Testis (tissue), 2 donors: ENCODE measurements at regions not wholly inside any gene's neighbourhood (a gene's known extent, or its start where the extent isn't known, plus 50 kb on each side); places are given as distances from the start of the nearest gene placed in this dataset.
"Not testable (repeated sequence)": the region's sequence is repeated elsewhere in the genome, so short reads cannot be mapped to it uniquely, and the experiment has no call there.

Experiments
- DNase-seq: peaks from one replicate; pipeline ENCODE4 v3.0.0-alpha.2; 2019
- H3K27ac ChIP-seq, 2 donors: fragments of 200-600 bp; sonication (generic); one replicate each; pipeline ENCODE4 v1.5.1; 2019
- H3K27me3 ChIP-seq: fragments of 200-600 bp; sonication (generic); one replicate; pipeline ENCODE4 v1.5.1; 2019
- H3K36me3 ChIP-seq: fragments of 200-600 bp; sonication (generic); one replicate; pipeline ENCODE4 v1.5.1; 2017; ENCODE audit warnings: low read depth; ENCODE audit errors: missing control alignments
- H3K4me1 ChIP-seq: fragments of 200-600 bp; sonication (generic); one replicate; pipeline ENCODE4 v1.5.1; 2019
- H3K4me3 ChIP-seq, 2 donors: fragments of 200-600 bp; sonication (generic); one replicate each; pipeline ENCODE4 v1.5.1; 2017 to 2019
- H3K9me3 ChIP-seq: fragments of 200-600 bp; sonication (generic); one replicate; pipeline ENCODE4 v1.5.1; 2017
- CTCF ChIP-seq, 3 experiments: fragments of 450-650 bp in 2 of 3; fragments of 200-600 bp in 1 of 3; sonication (generic) in 1 of 3; IDR thresholded peaks; one replicate each; pipeline ENCODE4 v1.5.1; 2016 to 2019; ENCODE audit warnings: antibody characterized with exemption in 3 of 3, mild to moderate bottlenecking in 2 of 3, moderate library complexity in 1 of 3
- POLR2A ChIP-seq: fragments of 450-650 bp; IDR thresholded peaks from one replicate; pipeline ENCODE4 v1.6.1; 2017; ENCODE audit warnings: antibody characterized with exemption, mild to moderate bottlenecking, moderate library complexity
- WGBS, 2 donors: methylation state at CpG; one replicate each; pipeline ENCODE4 v1.1.5; 2018; 5-methylcytosine and 5-hydroxymethylcytosine counted together
- intact Hi-C: fragments of 100-400 bp; cut with DNase I; formaldehyde crosslinking; loops from one replicate; pipeline ENCODE4 v1.15.1; 2023; ENCODE audit warnings: low total_unique reads

DNA sequence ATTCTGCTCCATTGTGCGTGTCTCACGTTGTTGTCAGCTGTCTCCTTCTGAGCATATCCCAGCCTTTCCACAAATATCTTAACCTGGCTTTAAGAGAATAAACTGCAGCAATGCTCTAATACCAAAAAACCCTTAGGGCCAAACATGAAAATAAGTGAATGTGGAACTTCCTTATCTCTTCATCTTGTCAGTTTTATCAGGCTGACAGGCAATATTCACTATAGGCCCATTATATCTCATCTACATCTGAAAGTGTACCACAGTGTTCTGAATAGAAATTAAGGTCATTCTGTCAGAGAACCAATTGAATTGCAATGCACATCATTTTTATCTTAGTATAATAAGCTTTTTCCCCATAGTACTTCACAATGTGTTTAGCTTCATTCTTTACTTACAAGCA, 933.1 kb upstream of the FBXO33 start:
- Histone ChIP-seq H3K36me3 (no peaks in the 10 kb centered on the region), H3K4me3 (no peak overlapping the region), H3K27ac (no peak overlapping the region), H3K9me3 (no peaks in the 10 kb centered on the region), H3K4me1 (no peaks in the 10 kb centered on the region), H3K27me3 (no peaks in the 10 kb centered on the region)
- DNase-seq: no peak
- TF ChIP-seq CTCF (IDR thresholded peaks at IDR 0.05) (no peak), POLR2A (no peak)
- WGBS, 2 donors: 78 to 88% methylated on average over 2 of the region's 2 CpGs
- intact Hi-C loops: no loop called here

DNA sequence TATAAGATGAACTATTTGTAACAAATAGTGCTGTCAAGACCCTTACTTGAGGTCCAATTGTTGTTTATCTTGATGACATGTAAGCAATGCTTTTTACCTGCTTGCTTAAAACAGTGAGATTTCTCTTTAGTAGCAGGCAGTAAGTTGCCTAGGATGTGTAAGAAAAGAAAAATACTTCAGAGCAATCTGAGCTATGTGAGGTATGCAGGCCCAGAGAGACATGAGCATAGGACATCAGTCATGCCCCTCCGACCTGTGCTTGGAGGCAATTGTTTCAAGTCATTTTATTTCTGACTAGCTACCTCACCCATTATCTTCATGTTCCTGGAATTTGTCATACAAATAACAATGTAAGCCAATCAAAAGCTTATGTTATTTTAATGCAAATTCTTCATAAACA, 930.6 kb upstream of the FBXO33 start:
- intact Hi-C loops: no loop called here
- no peaks in the 10 kb centered on the region for H3K9me3 ChIP-seq
- H3K36me3 ChIP-seq: no peaks in the 10 kb centered on the region
- no peaks in the 10 kb centered on the region for H3K4me1 ChIP-seq
- TF ChIP-seq CTCF (IDR thresholded peaks at IDR 0.05) (no peak), POLR2A (no peak)
- H3K27ac ChIP-seq: no peak overlapping the region
- no peaks in the 10 kb centered on the region for H3K27me3 ChIP-seq
- no peak for DNase-seq
- no peak overlapping the region for H3K4me3 ChIP-seq
- 42 to 62% methylated on average over 1 of the region's 1 CpG for WGBS, 2 donors

DNA sequence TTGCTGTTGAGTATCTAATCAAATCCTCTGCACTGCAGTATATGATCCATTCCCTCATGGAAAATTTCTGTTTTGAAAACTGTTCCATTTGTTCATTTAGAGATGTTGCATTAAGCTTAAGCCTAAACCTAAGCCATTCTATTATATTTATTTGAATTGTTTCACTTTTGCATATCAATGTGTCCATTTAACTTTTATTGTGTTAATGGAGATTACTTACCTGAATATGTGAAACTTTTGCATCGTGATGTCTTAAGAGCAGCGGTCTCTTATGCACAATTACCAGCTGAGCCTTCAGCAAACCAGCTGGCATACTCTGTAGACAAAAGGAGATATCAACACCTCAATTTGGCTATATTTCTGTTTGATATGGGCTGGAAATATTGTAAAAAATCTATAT, 922.5 kb upstream of the FBXO33 start:
- WGBS, 2 donors: 76 to 80% methylated on average over 2 of the region's 2 CpGs

GRCh38 chr14:40348104-40348503, 915.9 kb upstream of the FBXO33 start:
- DNase-seq, intact Hi-C loops, H3K36me3 ChIP-seq, H3K9me3 ChIP-seq, H3K27me3 ChIP-seq, H3K27ac ChIP-seq, H3K4me1 ChIP-seq: not testable (repeated sequence)
- peak overlapping the region; percentile 7 to 21 for H3K4me3 ChIP-seq
- 77 to 86% methylated on average over 15 to 27 of the region's 27 CpGs for WGBS, 2 donors

More for the DNA sequence above, 922.5 kb upstream of the FBXO33 start:
- Histone ChIP-seq H3K4me3 (no peak overlapping the region), H3K27me3 (no peaks in the 10 kb centered on the region), H3K9me3 (no peaks in the 10 kb centered on the region), H3K27ac (no peak overlapping the region), H3K36me3 (no peaks in the 10 kb centered on the region), H3K4me1 (no peaks in the 10 kb centered on the region)
- intact Hi-C loops: no loop called here
- no peak for DNase-seq
- TF ChIP-seq CTCF (IDR thresholded peaks at IDR 0.05) (no peak), POLR2A (no peak)

DNA sequence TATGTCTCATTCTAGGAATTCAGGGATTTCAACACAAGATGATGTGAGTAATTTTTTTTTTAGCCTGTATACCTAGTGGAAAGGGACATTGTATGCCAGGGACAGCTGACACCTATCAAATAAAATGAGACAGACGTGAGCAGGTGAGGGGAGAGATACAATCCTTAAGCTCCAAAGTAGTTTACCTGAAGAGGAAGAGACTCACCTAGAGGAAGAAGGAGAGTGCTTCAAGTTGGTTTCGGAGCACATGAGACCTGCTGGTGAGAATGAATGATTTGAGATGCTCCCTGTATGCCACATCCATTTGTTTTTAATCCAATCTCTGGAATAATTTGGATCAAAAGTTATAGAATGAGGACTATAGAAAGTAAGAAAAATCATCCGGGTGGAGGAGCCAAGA, 915.4 kb upstream of the FBXO33 start:
- H3K4me3 ChIP-seq: peak overlapping the region; percentile 7 to 21
- H3K27me3 ChIP-seq: no peaks in the 10 kb centered on the region
- no peak for DNase-seq
- no peak overlapping the region for H3K27ac ChIP-seq
- intact Hi-C loops: no loop called here
- 57 to 71% methylated on average over 3 of the region's 3 CpGs for whole genome bisulfite sequencing, 2 donors
- H3K36me3 ChIP-seq: no peaks in the 10 kb centered on the region
- no peaks in the 10 kb centered on the region for H3K9me3 ChIP-seq
- no peak for TF ChIP-seq CTCF (IDR thresholded peaks at IDR 0.05)
- H3K4me1 ChIP-seq: no peaks in the 10 kb centered on the region
